Suprapubic skin (tissue), 4 donors: ENCODE measurements at regions not wholly inside any gene's neighbourhood (a gene's known extent, or its start where the extent isn't known, plus 50 kb on each side); places are given as distances from the start of the nearest gene placed in this dataset.

Experiments
- CTCF ChIP-seq, 2 donors: fragments of 200-600 bp in 1 of 2; fragments of 450-650 bp in 1 of 2; sonication (generic) in 1 of 2; IDR thresholded peaks; one replicate each; pipeline ENCODE4 v1.5.1; 2016 to 2019; ENCODE audit warnings: antibody characterized with exemption in 2 of 2, mild to moderate bottlenecking in 1 of 2, moderate library complexity in 1 of 2
- POLR2A ChIP-seq, 2 donors: fragments of 450-650 bp; IDR thresholded peaks; one replicate each; pipeline ENCODE4 v1.6.1; 2017; ENCODE audit warnings: antibody characterized with exemption in 2 of 2, mild to moderate bottlenecking in 2 of 2, moderate library complexity in 2 of 2
- POLR2AphosphoS5 ChIP-seq, 3 donors: sonication (generic); formaldehyde crosslinking; IDR thresholded peaks; one replicate each; pipeline ENCODE4 v1.6.1; 2017; ENCODE audit warnings: antibody characterized with exemption in 3 of 3

GRCh38 chr6:126873351-126873750, 245.1 kb upstream of the RSPO3 start:
- TF ChIP-seq CTCF (IDR thresholded peaks at IDR 0.05): no peak
- TF ChIP-seq POLR2A (IDR thresholded peaks at IDR 0.05): no peak
- TF ChIP-seq POLR2AphosphoS5 (IDR thresholded peaks at IDR 0.05): no peak
